ENCODE measurements at regions not wholly inside any gene's neighbourhood (a gene's known extent, or its start where the extent isn't known, plus 50 kb on each side); places are given as distances from the start of the nearest gene placed in this dataset.

DNA sequence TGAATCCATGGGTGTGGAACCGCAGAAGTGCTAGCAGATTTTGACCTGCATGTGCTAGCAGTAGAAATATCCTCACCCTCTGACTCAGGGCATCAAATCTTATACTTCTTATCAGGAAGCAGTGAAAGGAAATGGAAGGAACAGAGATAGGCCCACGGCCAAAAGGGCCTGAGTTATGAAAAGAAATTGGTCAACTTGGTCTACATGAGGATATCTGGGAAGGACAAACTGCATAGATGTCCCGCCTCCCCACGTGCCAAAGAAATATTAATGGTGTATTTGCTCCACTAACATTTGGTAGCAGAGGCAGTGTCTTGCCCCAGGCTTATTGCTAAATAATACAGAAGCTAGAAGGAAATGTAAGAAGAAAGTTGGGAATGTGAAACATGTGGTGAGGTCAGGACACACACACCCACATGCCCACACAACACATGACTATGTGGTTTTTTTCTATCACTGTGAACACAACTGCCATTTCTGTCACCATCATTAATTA lies 93.6 kb upstream of the COL8A1 start:
- TF ChIP-seq NFXL1 (IDR thresholded peaks at IDR 0.05; ENCODE audit: borderline replicate concordance) (no peak), NRF1 (conservative IDR thresholded peaks at IDR 0.05; ENCODE audit: low read depth, low read length) (no peak), POLR2A (IDR thresholded peaks at IDR 0.05; ENCODE audit: low read depth, low read length) (no peak), IKZF1 (conservative IDR thresholded peaks at IDR 0.05) (no peak), EZH2 (IDR thresholded peaks at IDR 0.05; ENCODE audit: borderline replicate concordance, control insufficient read depth, low read depth, low read length) (no peak), CBX5 (IDR thresholded peaks at IDR 0.05; ENCODE audit: low read depth) (no peak), CREM (IDR thresholded peaks at IDR 0.05; ENCODE audit: low read depth) (no peak), JUNB (IDR thresholded peaks at IDR 0.05) (no peak), NR2C2 (IDR thresholded peaks at IDR 0.05; ENCODE audit: borderline replicate concordance, control insufficient read depth, insufficient read length, low read depth) (no peak), RFX5 (IDR thresholded peaks at IDR 0.05; ENCODE audit: low read depth, low read length) (no peak), BRCA1 (IDR thresholded peaks at IDR 0.05; ENCODE audit: low read depth, low read length) (no peak)
- TF ChIP-seq, protein P1, sequence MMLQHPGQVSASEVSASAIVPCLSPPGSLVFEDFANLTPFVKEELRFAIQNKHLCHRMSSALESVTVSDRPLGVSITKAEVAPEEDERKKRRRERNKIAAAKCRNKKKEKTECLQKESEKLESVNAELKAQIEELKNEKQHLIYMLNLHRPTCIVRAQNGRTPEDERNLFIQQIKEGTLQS (IDR thresholded peaks at IDR 0.05; ENCODE audit: borderline replicate concordance, extremely low read depth, low read depth, low read length), result no peak
